Hepatocyte (in vitro differentiated cells): ENCODE measurements at regions not wholly inside any gene's neighbourhood (a gene's known extent, or its start where the extent isn't known, plus 50 kb on each side); places are given as distances from the start of the nearest gene placed in this dataset.

Experiments used
- DNase-seq: peaks from one replicate; pipeline ENCODE4 v3.0.0-alpha.2; 2016; ENCODE audit warnings: low spot score
- H2AFZ ChIP-seq: fragments of 200-600 bp; sonication (generic); 2 replicates; pipeline ENCODE4 v1.6.0; 2016; ENCODE audit warnings: antibody characterized with exemption, mild to moderate bottlenecking
- H3K27ac ChIP-seq: fragments of 200-600 bp; sonication (generic); 2 replicates; pipeline ENCODE4 v1.5.1; 2016; ENCODE audit warnings: mild to moderate bottlenecking
- H3K27me3 ChIP-seq: fragments of 200-600 bp; sonication (generic); 2 replicates; pipeline ENCODE4 v1.6.1; 2016
- H3K36me3 ChIP-seq: fragments of 200-600 bp; sonication (generic); replicated peaks from 2 replicates; pipeline ENCODE4 v1.5.1; 2016; ENCODE audit warnings: low read depth; ENCODE audit not compliant: insufficient read depth
- H3K4me1 ChIP-seq: fragments of 200-600 bp; sonication (generic); 2 replicates; pipeline ENCODE4 v1.5.1; 2016; ENCODE audit warnings: mild to moderate bottlenecking, moderate library complexity; ENCODE audit not compliant: insufficient read depth
- H3K4me2 ChIP-seq: fragments of 200-600 bp; sonication (generic); 2 replicates; pipeline ENCODE4 v1.6.0; 2016
- H3K4me3 ChIP-seq: fragments of 200-600 bp; sonication (generic); 2 replicates; pipeline ENCODE4 v1.5.1; 2016; ENCODE audit warnings: mild to moderate bottlenecking
- H3K79me2 ChIP-seq: fragments of 200-600 bp; sonication (generic); 2 replicates; pipeline ENCODE4 v1.6.0; 2017; ENCODE audit warnings: mild to moderate bottlenecking
- H3K9me2 ChIP-seq: fragments of 200-600 bp; sonication (generic); replicated peaks from 2 replicates; pipeline ENCODE4 v1.6.0; 2017; ENCODE audit warnings: mild to moderate bottlenecking; ENCODE audit not compliant: insufficient read depth
- H3K9me3 ChIP-seq: fragments of 200-600 bp; sonication (generic); 2 replicates; pipeline ENCODE4 v1.5.1; 2016; ENCODE audit warnings: low read depth, mild to moderate bottlenecking
- H4K20me1 ChIP-seq: fragments of 200-600 bp; sonication (generic); 2 replicates; pipeline ENCODE4 v1.6.0; 2016; ENCODE audit warnings: mild to moderate bottlenecking; ENCODE audit not compliant: insufficient read depth, poor library complexity, severe bottlenecking
- EZH2 ChIP-seq: fragments of 200-600 bp; sonication (generic); IDR thresholded peaks from 2 replicates; pipeline ENCODE4 v1.6.1; 2016; ENCODE audit warnings: antibody characterized with exemption, mild to moderate bottlenecking, borderline replicate concordance
- EZH2phosphoT487 ChIP-seq: fragments of 200-600 bp; sonication (generic); IDR thresholded peaks from one replicate; pipeline ENCODE4 v1.6.1; 2018; ENCODE audit warnings: antibody characterized with exemption, mild to moderate bottlenecking, low read depth, moderate library complexity; ENCODE audit not compliant: unreplicated experiment, severe bottlenecking
- WGBS: methylation state at CpG from one replicate; pipeline ENCODE4 v1.1.6; 2016; ENCODE audit warnings: low lambda C conversion rate; ENCODE audit errors: missing lambda C conversion rate; 5-methylcytosine and 5-hydroxymethylcytosine counted together
- TF ChIP-seq, protein P1 (sequence below): fragments of 200-600 bp; sonication (generic); IDR thresholded peaks from 2 replicates; pipeline ENCODE4 v1.5.1; 2016; ENCODE audit warnings: antibody characterized with exemption, mild to moderate bottlenecking; ENCODE audit not compliant: poor library complexity

DNA sequence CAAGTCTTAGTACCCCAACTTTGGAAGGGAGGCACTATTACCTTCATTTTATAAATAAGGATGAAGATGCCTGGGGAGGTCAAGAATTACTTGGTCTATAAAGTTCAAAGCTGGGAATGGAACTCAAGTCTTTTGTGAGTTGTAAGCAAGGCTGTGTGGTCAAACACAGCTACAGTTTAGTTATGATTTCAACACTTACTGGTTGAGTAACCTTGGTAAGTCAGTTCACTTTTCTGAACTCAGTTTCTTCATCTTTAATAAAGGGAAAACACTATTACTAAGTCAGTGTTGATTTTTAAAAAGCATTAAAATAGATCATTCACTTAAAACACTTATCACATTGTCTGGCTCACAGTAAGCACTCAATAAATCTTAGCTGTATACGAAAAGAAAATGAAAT is 200.4 kb upstream of the ADAMTS9 start:
- H3K9me2 ChIP-seq: no peaks in the 10 kb centered on the region
- no peaks in the 10 kb centered on the region for H4K20me1 ChIP-seq
- TF ChIP-seq, protein P1, sequence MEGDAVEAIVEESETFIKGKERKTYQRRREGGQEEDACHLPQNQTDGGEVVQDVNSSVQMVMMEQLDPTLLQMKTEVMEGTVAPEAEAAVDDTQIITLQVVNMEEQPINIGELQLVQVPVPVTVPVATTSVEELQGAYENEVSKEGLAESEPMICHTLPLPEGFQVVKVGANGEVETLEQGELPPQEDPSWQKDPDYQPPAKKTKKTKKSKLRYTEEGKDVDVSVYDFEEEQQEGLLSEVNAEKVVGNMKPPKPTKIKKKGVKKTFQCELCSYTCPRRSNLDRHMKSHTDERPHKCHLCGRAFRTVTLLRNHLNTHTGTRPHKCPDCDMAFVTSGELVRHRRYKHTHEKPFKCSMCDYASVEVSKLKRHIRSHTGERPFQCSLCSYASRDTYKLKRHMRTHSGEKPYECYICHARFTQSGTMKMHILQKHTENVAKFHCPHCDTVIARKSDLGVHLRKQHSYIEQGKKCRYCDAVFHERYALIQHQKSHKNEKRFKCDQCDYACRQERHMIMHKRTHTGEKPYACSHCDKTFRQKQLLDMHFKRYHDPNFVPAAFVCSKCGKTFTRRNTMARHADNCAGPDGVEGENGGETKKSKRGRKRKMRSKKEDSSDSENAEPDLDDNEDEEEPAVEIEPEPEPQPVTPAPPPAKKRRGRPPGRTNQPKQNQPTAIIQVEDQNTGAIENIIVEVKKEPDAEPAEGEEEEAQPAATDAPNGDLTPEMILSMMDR: no peak
- TF ChIP-seq EZH2phosphoT487: no peak
- no peak for TF ChIP-seq EZH2
- no peak overlapping the region for H3K4me2 ChIP-seq
- no peaks in the 10 kb centered on the region for H3K79me2 ChIP-seq
- peaks cover 12% of the 10 kb centered on the region for H3K4me1 ChIP-seq
- WGBS: 52% methylated on average over 1 of the region's 1 CpG
- H3K27ac ChIP-seq: peak overlapping the region; percentile 7
- H2AFZ ChIP-seq: no peak overlapping the region
- H3K9me3 ChIP-seq: no peaks in the 10 kb centered on the region
- no peaks in the 10 kb centered on the region for H3K36me3 ChIP-seq
- DNase-seq: no peak
- H3K27me3 ChIP-seq: no peaks in the 10 kb centered on the region
- H3K4me3 ChIP-seq: no peak overlapping the region

DNA sequence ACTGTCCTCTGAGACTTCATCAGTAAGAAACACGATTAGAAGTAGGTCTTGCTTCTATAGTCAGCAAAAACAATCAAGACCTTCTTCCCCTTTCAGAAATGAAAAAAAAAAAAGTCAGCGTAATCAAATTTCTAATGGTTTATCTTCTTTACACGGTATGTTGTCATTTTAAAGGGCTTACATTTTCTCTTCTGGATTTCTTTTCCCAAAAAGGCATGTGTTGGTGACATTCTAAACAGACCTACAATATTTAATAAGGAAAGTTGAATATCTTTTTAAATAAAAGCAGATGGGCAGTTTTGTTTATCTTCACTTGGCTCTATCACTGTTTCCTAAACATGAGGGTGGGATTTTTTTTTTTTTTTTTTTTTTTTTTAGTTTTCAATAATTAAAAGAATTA is 197.3 kb upstream of the ADAMTS9 start:
- no peaks in the 10 kb centered on the region for H3K27me3 ChIP-seq
- H3K9me2 ChIP-seq: no peaks in the 10 kb centered on the region
- H3K27ac ChIP-seq: no peak overlapping the region
- no peaks in the 10 kb centered on the region for H4K20me1 ChIP-seq
- H3K4me2 ChIP-seq: no peak overlapping the region
- no peaks in the 10 kb centered on the region for H3K9me3 ChIP-seq
- TF ChIP-seq EZH2 (no peak), EZH2phosphoT487 (no peak)
- TF ChIP-seq, protein P1: no peak
- no peak overlapping the region for H2AFZ ChIP-seq
- H3K36me3 ChIP-seq: no peaks in the 10 kb centered on the region
- no peaks in the 10 kb centered on the region for H3K79me2 ChIP-seq
- DNase-seq: no peak
- H3K4me1 ChIP-seq: peaks cover 4% of the 10 kb centered on the region
- WGBS: 56% methylated on average over 3 of the region's 3 CpGs
- H3K4me3 ChIP-seq: no peak overlapping the region

DNA sequence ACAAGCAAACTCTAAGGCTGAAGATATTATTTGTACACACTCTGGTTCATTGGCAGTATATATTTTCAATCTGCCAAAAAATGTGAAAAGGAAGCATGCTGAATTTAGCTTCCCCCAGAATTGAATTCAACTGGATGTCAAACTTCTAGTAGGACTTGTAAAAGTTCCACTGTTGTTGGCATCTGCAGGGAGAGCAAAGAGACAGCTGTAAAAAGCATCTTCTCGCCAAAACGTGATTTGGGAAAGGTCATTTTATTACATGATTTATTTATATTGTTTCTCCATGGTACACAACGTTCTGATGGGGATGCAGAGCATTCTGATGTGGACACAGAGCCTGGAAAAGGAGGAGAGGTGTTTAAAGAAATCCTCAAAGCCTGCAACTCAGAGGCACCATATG is 196.7 kb upstream of the ADAMTS9 start:
- DNase-seq: no peak
- Histone ChIP-seq H4K20me1 (no peaks in the 10 kb centered on the region), H3K4me2 (no peak overlapping the region), H3K27me3 (no peaks in the 10 kb centered on the region), H3K4me1 (peaks cover 4% of the 10 kb centered on the region), H3K36me3 (no peaks in the 10 kb centered on the region), H2AFZ (no peak overlapping the region), H3K9me3 (no peaks in the 10 kb centered on the region), H3K79me2 (no peaks in the 10 kb centered on the region), H3K9me2 (no peaks in the 10 kb centered on the region), H3K4me3 (no peak overlapping the region), H3K27ac (no peak overlapping the region)
- WGBS: 62% methylated on average over 3 of the region's 3 CpGs
- no peak for TF ChIP-seq EZH2
- TF ChIP-seq EZH2phosphoT487: no peak
- TF ChIP-seq, protein P1: no peak

DNA sequence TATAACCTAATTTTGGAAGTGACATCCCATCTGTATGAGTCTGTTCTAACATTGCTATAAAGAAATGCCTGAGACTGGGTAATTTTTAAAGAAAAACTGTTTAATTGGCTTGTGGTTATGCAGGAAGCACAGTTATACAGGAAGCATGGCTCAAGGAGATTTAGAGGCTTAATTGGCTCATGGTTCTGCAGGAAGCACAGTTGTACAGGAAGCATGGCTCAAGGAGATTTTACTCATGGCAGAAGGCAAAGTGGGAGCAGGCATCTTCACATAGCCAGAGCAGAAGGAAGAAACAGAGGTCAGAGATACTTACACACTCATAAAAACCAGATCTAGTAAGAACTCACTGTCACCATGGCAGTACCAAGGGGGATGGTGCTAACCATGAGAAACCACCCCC is 193.1 kb upstream of the ADAMTS9 start:
- Histone ChIP-seq H3K9me3 (no peaks in the 10 kb centered on the region), H3K4me3 (no peak overlapping the region), H3K27me3 (no peaks in the 10 kb centered on the region), H3K4me2 (no peak overlapping the region), H3K79me2 (no peaks in the 10 kb centered on the region), H4K20me1 (no peaks in the 10 kb centered on the region), H2AFZ (no peak overlapping the region), H3K36me3 (no peaks in the 10 kb centered on the region), H3K9me2 (no peaks in the 10 kb centered on the region), H3K4me1 (peaks cover 8% of the 10 kb centered on the region), H3K27ac (no peak overlapping the region)
- no peak for DNase-seq
- TF ChIP-seq, protein P1: no peak
- no peak for TF ChIP-seq EZH2
- no peak for TF ChIP-seq EZH2phosphoT487
